GM12878 (cell line): ENCODE measurements at regions not wholly inside any gene's neighbourhood (a gene's known extent, or its start where the extent isn't known, plus 50 kb on each side); places are given as distances from the start of the nearest gene placed in this dataset.

ENCODE experiments used
- ATAC-seq: fragments of 200-7000 bp; cut with Tn5 transposase; 3 replicates; pipeline ENCODE4 v1.9.1; 2020; ENCODE audit warnings: mild to moderate bottlenecking, moderate library complexity
- BruUV-seq: library from RNA; stranded (reverse); fragments of 400-500 nt; replicated peaks from 2 replicates; lab custom pipeline; 2021; lab: Mats Ljungman, UMichigan
- CTCF ChIA-PET: fragments of 300-600 bp; sonication (Branson Sonifier 250); formaldehyde crosslinking; extraction: SDS; loops from one replicate; lab custom pipeline; 2021; ENCODE audit warnings: inconsistent platforms; lab: Yijun Ruan, JAX
- POLR2A ChIA-PET: fragments of 350-600 bp; formaldehyde crosslinking; extraction: SDS; loops from one replicate; lab custom pipeline; 2021; ENCODE audit warnings: inconsistent platforms; lab: Charles Lee
- RAD21 ChIA-PET: fragments of 300-600 bp; sonication (Branson Sonifier 250); formaldehyde crosslinking; loops from one replicate; lab custom pipeline; 2023; ENCODE audit warnings: antibody characterized with exemption; ENCODE audit not compliant: unreplicated experiment; lab: Charles Lee
- SMC1A ChIA-PET: fragments of 300-600 bp; sonication (Branson Sonifier 250); formaldehyde crosslinking; loops from one replicate; lab custom pipeline; 2023; ENCODE audit not compliant: unreplicated experiment, uncharacterized antibody; lab: Charles Lee
- DNase-seq: peaks from one replicate; pipeline ENCODE4 v3.0.0-alpha.2; 2011; ENCODE audit warnings: low read depth, low spot score
- FAIRE-seq: peaks from 3 replicates; lab custom pipeline; 2011; peaks lifted over from hg19 to GRCh38; lab: Jason Lieb, UNC
- H2AFZ ChIP-seq: 2 replicates; pipeline ENCODE4 v1.6.0; 2011; ENCODE audit warnings: low read depth, low read length, control low read depth; ENCODE audit not compliant: control insufficient read depth
- H3K27ac ChIP-seq: 2 replicates; pipeline ENCODE4 v1.5.1; 2011; ENCODE audit warnings: control low read depth; ENCODE audit not compliant: control insufficient read depth, insufficient read depth
- H3K27me3 ChIP-seq, 2 experiments: replicated peaks in 1 of 2; 2 replicates each; pipeline versions ENCODE4 v1.6.0 to v1.6.1; 2011; ENCODE audit warnings: low read length in 1 of 2; ENCODE audit not compliant: control insufficient read depth in 2 of 2, insufficient read depth in 2 of 2
- H3K36me3 ChIP-seq, 2 experiments: 2 replicates each; pipeline ENCODE4 v1.5.1; 2011; ENCODE audit warnings: low read length in 1 of 2; ENCODE audit not compliant: control insufficient read depth in 2 of 2, insufficient read depth in 2 of 2
- H3K4me1 ChIP-seq: 2 replicates; pipeline ENCODE4 v1.6.1; 2011; ENCODE audit warnings: mild to moderate bottlenecking, low read length, moderate library complexity, mixed read lengths; ENCODE audit not compliant: control insufficient read depth, insufficient read depth
- H3K4me2 ChIP-seq: 2 replicates; pipeline ENCODE4 v1.6.0; 2011; ENCODE audit warnings: control low read depth; ENCODE audit not compliant: control insufficient read depth, insufficient read depth
- H3K4me3 ChIP-seq: fragments of 200-600 bp; sonication (generic); 2 replicates; pipeline ENCODE4 v1.5.1; 2016
- H3K79me2 ChIP-seq: 2 replicates; pipeline ENCODE4 v1.6.0; 2011; ENCODE audit warnings: low read length; ENCODE audit not compliant: control insufficient read depth, insufficient read depth
- H3K9ac ChIP-seq: 2 replicates; pipeline ENCODE4 v1.8.0; 2011; ENCODE audit warnings: low read length, control low read depth, mixed read lengths; ENCODE audit not compliant: control insufficient read depth, insufficient read depth
- H3K9me3 ChIP-seq: replicated peaks from 3 replicates; pipeline ENCODE4 v1.5.1; 2011; ENCODE audit warnings: mild to moderate bottlenecking, low read length; ENCODE audit not compliant: control insufficient read depth, insufficient read depth
- H4K20me1 ChIP-seq: 2 replicates; pipeline ENCODE4 v1.6.0; 2011; ENCODE audit not compliant: control insufficient read depth, insufficient read depth
- CBFB ChIP-seq: IDR thresholded peaks from 2 replicates; pipeline ENCODE4 v1.6.1; 2016; ENCODE audit warnings: antibody characterized with exemption, low read depth
- CHD4 ChIP-seq: fragments of 200-600 bp; sonication (generic); IDR thresholded peaks from 2 replicates; pipeline ENCODE4 v1.6.1; 2016; ENCODE audit warnings: mild to moderate bottlenecking
- E2F8 ChIP-seq: fragments of 450-650 bp; IDR thresholded peaks from 2 replicates; pipeline ENCODE4 v1.6.1; 2018; ENCODE audit warnings: mild to moderate bottlenecking, low read depth, moderate library complexity; ENCODE audit not compliant: partially characterized antibody
- MYC ChIP-seq: IDR thresholded peaks from 2 replicates; pipeline ENCODE4 v1.6.1; 2011; ENCODE audit warnings: mild to moderate bottlenecking, low read length, moderate library complexity, inconsistent platforms; ENCODE audit not compliant: insufficient read depth, insufficient replicate concordance, insufficient read length, severe bottlenecking
- PRDM15 ChIP-seq: fragments of 450-650 bp; formaldehyde crosslinking; IDR thresholded peaks from 2 replicates; pipeline ENCODE4 v1.4.0; 2020; ENCODE audit warnings: mild to moderate bottlenecking, moderate library complexity
- TARDBP ChIP-seq: IDR thresholded peaks from 2 replicates; pipeline ENCODE4 v1.6.1; 2016; ENCODE audit warnings: borderline replicate concordance
- TCF3 ChIP-seq: IDR thresholded peaks from 2 replicates; pipeline ENCODE4 v1.6.1; 2012; ENCODE audit warnings: low read depth, mild to moderate bottlenecking, low read length, borderline replicate concordance; ENCODE audit not compliant: insufficient read depth
- WGBS: methylation state at CpG from one replicate; pipeline ENCODE4 v1.1.6; 2016; ENCODE audit warnings: low lambda C conversion rate; ENCODE audit not compliant: insufficient replicate concordance, insufficient coverage; ENCODE audit errors: missing lambda C conversion rate; 5-methylcytosine and 5-hydroxymethylcytosine counted together
- in situ Hi-C: fragments of 300-500 bp; cut with MboI; formaldehyde crosslinking; loops from 9 replicates; pipeline ENCODE4 v1.14.3; 2018; ENCODE audit warnings: mixed read lengths
- intact Hi-C: fragments of 100-400 bp; cut with micrococcal nuclease; formaldehyde crosslinking; loops from one replicate; pipeline ENCODE4 v1.14.2; 2022; ENCODE audit not compliant: unreplicated experiment
- TF ChIP-seq, protein P1 (sequence below): IDR thresholded peaks from 2 replicates; pipeline ENCODE4 v1.6.1; 2011; ENCODE audit warnings: mild to moderate bottlenecking, low read depth, low read length, moderate library complexity; ENCODE audit not compliant: insufficient replicate concordance
- TF ChIP-seq, protein P2 (sequence below): fragments of 450-650 bp; IDR thresholded peaks from 2 replicates; pipeline ENCODE4 v1.6.1; 2017; ENCODE audit warnings: mild to moderate bottlenecking, low read depth, inconsistent platforms; ENCODE audit not compliant: poor library complexity, severe bottlenecking

GRCh38 chr2:220695397-220696279, 876.5 kb downstream of the EPHA4 start (continued):
- TF ChIP-seq PRDM15 (CRISPR knock-in tag) = no peak
- TF ChIP-seq, protein P1, sequence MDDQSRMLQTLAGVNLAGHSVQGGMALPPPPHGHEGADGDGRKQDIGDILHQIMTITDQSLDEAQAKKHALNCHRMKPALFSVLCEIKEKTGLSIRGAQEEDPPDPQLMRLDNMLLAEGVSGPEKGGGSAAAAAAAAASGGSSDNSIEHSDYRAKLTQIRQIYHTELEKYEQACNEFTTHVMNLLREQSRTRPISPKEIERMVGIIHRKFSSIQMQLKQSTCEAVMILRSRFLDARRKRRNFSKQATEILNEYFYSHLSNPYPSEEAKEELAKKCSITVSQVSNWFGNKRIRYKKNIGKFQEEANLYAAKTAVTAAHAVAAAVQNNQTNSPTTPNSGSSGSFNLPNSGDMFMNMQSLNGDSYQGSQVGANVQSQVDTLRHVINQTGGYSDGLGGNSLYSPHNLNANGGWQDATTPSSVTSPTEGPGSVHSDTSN = no peak
- no peak for TF ChIP-seq TCF3

DNA sequence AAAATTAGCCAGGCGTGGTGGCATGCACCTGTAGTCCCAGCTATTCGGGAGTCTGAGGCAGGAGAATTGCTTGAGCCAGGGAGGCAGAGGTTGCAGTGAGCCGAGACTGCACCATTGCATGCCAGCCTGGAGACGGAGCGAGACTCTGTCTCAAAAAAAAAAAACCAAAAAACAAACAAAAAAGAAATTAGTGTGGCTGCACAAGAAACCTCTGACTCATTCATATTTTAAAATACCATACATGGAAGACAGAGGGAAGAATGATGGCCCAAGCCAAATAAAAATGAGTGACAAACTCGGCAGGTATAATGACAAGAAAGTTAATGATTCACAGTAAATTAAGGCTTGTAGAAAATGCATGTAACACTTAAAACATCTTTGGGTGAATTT, 875.8 kb downstream of the EPHA4 start:
- ChIA-PET RAD21 (no interaction called here), SMC1A (no interaction called here), CTCF (no interaction called here), POLR2A (no interaction called here)
- Histone ChIP-seq H3K9me3 (no peaks in the 10 kb centered on the region), H3K27me3 (no peaks in the 10 kb centered on the region), H4K20me1 (no peaks in the 10 kb centered on the region), H3K9ac (no peak overlapping the region), H3K36me3 (no peaks in the 10 kb centered on the region), H3K79me2 (no peaks in the 10 kb centered on the region), H3K4me2 (no peak overlapping the region), H3K4me3 (no peak overlapping the region), H3K27ac (no peak overlapping the region), H2AFZ (no peak overlapping the region), H3K4me1 (no peaks in the 10 kb centered on the region)
- ATAC-seq = no peak
- in situ Hi-C loops (no loop called here), intact Hi-C loops (no loop called here)
- no TSS peak for BruUV-seq
- 26% methylated on average over 6 of the region's 6 CpGs for WGBS
- DNase-seq = no peak
- FAIRE-seq = no peak
- TF ChIP-seq TCF3 = no peak
- no peak for TF ChIP-seq E2F8
- no peak for TF ChIP-seq CHD4
- no peak for TF ChIP-seq TARDBP
- TF ChIP-seq MYC = no peak
- TF ChIP-seq, protein P2, sequence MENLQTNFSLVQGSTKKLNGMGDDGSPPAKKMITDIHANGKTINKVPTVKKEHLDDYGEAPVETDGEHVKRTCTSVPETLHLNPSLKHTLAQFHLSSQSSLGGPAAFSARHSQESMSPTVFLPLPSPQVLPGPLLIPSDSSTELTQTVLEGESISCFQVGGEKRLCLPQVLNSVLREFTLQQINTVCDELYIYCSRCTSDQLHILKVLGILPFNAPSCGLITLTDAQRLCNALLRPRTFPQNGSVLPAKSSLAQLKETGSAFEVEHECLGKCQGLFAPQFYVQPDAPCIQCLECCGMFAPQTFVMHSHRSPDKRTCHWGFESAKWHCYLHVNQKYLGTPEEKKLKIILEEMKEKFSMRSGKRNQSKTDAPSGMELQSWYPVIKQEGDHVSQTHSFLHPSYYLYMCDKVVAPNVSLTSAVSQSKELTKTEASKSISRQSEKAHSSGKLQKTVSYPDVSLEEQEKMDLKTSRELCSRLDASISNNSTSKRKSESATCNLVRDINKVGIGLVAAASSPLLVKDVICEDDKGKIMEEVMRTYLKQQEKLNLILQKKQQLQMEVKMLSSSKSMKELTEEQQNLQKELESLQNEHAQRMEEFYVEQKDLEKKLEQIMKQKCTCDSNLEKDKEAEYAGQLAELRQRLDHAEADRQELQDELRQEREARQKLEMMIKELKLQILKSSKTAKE = no peak
- no peak for TF ChIP-seq CBFB
